T-cell (primary cell): ENCODE measurements at regions not wholly inside any gene's neighbourhood (a gene's known extent, or its start where the extent isn't known, plus 50 kb on each side); places are given as distances from the start of the nearest gene placed in this dataset.
"Not testable (repeated sequence)": the region's sequence is repeated elsewhere in the genome, so short reads cannot be mapped to it uniquely, and the experiment has no call there.

Experiments
- ATAC-seq, 4 experiments: fragments of 200-7000 bp in 3 of 4; fragments of 150-1000 bp in 1 of 4; cut with Tn5 transposase; replicated peaks in 1 of 4; 1 replicate in 3 of 4; 2 replicates in 1 of 4; pipeline ENCODE4 v1.10.0; 2021; ENCODE audit warnings: moderate library complexity in 3 of 4, mild to moderate bottlenecking in 2 of 4, moderate number of reproducible peaks in 1 of 4
- CTCF ChIA-PET, 2 donors: fragments of 300-600 bp; sonication (Branson Sonifier 250); formaldehyde crosslinking; loops; one replicate each; lab custom pipeline; 2022; ENCODE audit warnings: antibody characterized with exemption in 2 of 2; lab: Charles Lee
- POLR2A ChIA-PET, 2 donors: fragments of 300-600 bp; sonication (Branson Sonifier 250); formaldehyde crosslinking; loops; one replicate each; lab custom pipeline; 2022; ENCODE audit warnings: antibody characterized with exemption in 2 of 2; lab: Charles Lee
- DNase-seq, 35 experiments: peaks; one replicate each; pipeline versions ENCODE4 v3.0.0 to v3.0.0-alpha.2; 2013 to 2023
- H3K27ac ChIP-seq: one replicate; pipeline ENCODE4 v1.5.1; 2013; ENCODE audit warnings: low read length
- H3K27me3 ChIP-seq, 2 experiments: replicated peaks in 1 of 2; 1 replicate in 1 of 2; 2 replicates in 1 of 2; pipeline versions ENCODE4 v1.6.1 to v1.7.0; 2013; ENCODE audit warnings: low read length in 1 of 2, mixed read lengths in 1 of 2; ENCODE audit not compliant: control insufficient read depth in 2 of 2, insufficient read depth in 2 of 2; ENCODE audit errors: extremely low read depth in 1 of 2
- H3K36me3 ChIP-seq, 2 donors: 1 replicate in 1 of 2; 2 replicates in 1 of 2; pipeline versions ENCODE4 v1.6.1 to v1.7.0; 2013; ENCODE audit warnings: low read length in 1 of 2; ENCODE audit not compliant: control insufficient read depth in 2 of 2, insufficient read depth in 1 of 2; ENCODE audit errors: extremely low read depth in 1 of 2
- H3K4me1 ChIP-seq, 2 experiments: 1 replicate in 1 of 2; 2 replicates in 1 of 2; pipeline versions ENCODE4 v1.6.1 to v1.7.0; 2013; ENCODE audit warnings: low read length in 2 of 2, mixed read lengths in 1 of 2; ENCODE audit not compliant: insufficient read depth in 2 of 2, control insufficient read depth in 1 of 2; ENCODE audit errors: extremely low read depth in 1 of 2
- H3K4me3 ChIP-seq, 2 donors: 1 replicate in 1 of 2; 2 replicates in 1 of 2; pipeline versions ENCODE4 v1.5.1 to v1.7.0; 2013; ENCODE audit warnings: mild to moderate bottlenecking in 2 of 2, low read length in 1 of 2, moderate library complexity in 1 of 2; ENCODE audit not compliant: control insufficient read depth in 1 of 2; ENCODE audit errors: extremely low read depth in 1 of 2
- H3K9me3 ChIP-seq: 2 replicates; pipeline ENCODE4 v1.7.0; 2013
- H3K27ac Mint-ChIP-seq, 2 donors: one replicate each; pipeline ENCODE4 v1.8.0; 2020 to 2021; ENCODE audit warnings: mild to moderate bottlenecking in 2 of 2, mixed read lengths in 2 of 2
- H3K27me3 Mint-ChIP-seq, 2 donors: one replicate each; pipeline ENCODE4 v1.8.0; 2021 to 2022; ENCODE audit warnings: mixed read lengths in 2 of 2
- H3K36me3 Mint-ChIP-seq: one replicate; pipeline ENCODE4 v1.8.0; 2021; ENCODE audit warnings: mixed read lengths
- H3K4me1 Mint-ChIP-seq, 3 donors: one replicate each; pipeline ENCODE4 v1.8.0; 2020 to 2022; ENCODE audit warnings: mixed read lengths in 3 of 3, mild to moderate bottlenecking in 1 of 3
- H3K4me3 Mint-ChIP-seq, 3 donors: one replicate each; pipeline ENCODE4 v1.8.0; 2020 to 2022; ENCODE audit warnings: mild to moderate bottlenecking in 3 of 3, mixed read lengths in 3 of 3, moderate library complexity in 3 of 3
- H3K9me3 Mint-ChIP-seq, 3 donors: one replicate each; pipeline ENCODE4 v1.8.0; 2020 to 2022; ENCODE audit warnings: mixed read lengths in 3 of 3
- WGBS: methylation state at CpG from one replicate; pipeline ENCODE4 v1.1.5; 2013; ENCODE audit warnings: missing lambda C conversion rate; ENCODE audit not compliant: insufficient coverage; 5-methylcytosine and 5-hydroxymethylcytosine counted together

DNA sequence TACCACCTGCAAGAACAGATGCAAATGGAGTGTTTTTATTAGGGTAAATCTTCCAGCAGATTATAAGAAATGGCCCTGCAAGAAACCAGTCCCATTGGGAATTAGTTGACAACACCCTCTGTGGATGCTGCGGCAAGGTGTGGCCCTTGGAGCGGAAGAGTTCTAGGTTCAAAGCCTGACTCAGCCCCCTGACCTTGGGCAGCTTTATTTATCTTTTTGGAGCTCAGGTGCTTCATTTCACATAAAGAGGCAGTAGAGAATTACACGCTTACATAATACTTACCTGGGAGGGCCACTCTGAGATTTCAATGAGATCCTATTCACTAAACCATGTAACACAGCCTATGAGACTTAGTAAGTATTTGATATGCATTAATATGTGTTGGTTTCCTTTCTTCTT, 318.2 kb upstream of the SOX9 start:
- Mint-ChIP-seq H3K4me3 (no peak overlapping the region), H3K36me3 (no peaks in the 10 kb centered on the region), H3K27me3 (no peaks in the 10 kb centered on the region), H3K9me3 (peaks cover 0 to 4% (median 3%) of the 10 kb centered on the region in 3 donors), H3K27ac (no peak overlapping the region), H3K4me1 (no peaks in the 10 kb centered on the region)
- ATAC-seq (no peak), DNase-seq (no peak)
- CTCF ChIA-PET: no interaction called here
- H3K27me3 ChIP-seq: no peaks in the 10 kb centered on the region
- no peak overlapping the region for H3K4me3 ChIP-seq
- WGBS: 100% methylated on average over 2 of the region's 3 CpGs
- H3K9me3 ChIP-seq: no peaks in the 10 kb centered on the region
- no peaks in the 10 kb centered on the region for H3K36me3 ChIP-seq
- H3K27ac ChIP-seq: no peak overlapping the region
- POLR2A ChIA-PET: no interaction called here
- H3K4me1 ChIP-seq: no peaks in the 10 kb centered on the region

DNA sequence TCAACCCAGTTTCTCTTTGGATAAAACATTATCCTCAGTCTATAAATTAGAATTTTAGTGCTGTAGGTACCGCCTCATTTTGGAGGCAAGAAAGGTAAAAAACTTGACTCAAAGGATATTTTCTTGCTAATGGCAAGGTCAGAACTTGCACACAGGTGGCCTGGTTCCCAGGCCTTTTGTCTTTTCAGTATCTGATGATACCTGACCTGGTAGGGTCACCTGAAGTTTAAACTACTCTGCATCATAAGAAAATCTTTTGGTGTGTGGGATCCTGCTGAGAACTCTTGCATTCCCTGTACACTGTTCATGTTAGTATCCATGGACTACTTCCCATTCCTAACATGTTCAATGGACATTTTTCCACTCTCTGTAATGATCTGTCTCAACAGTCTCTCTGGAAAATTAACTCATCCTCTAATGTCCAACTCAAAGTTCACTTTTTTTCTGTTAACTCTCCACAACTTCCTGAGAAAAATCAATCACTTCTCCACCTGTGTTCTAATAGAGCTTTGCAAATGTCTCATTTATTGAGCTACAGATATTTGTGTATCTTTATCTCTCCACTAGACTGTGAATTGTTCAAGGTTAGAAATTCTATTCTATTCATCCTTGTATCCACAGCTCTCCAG, 317.1 kb upstream of the SOX9 start:
- Histone ChIP-seq H3K4me1 (no peaks in the 10 kb centered on the region), H3K27ac (no peak overlapping the region), H3K9me3 (no peaks in the 10 kb centered on the region), H3K4me3 (no peak overlapping the region), H3K27me3 (no peaks in the 10 kb centered on the region), H3K36me3 (no peaks in the 10 kb centered on the region)
- no CpG with 5 or more reads among the region's 1 CpG for WGBS
- Mint-ChIP-seq H3K27ac (no peak overlapping the region), H3K4me1 (no peaks in the 10 kb centered on the region), H3K36me3 (no peaks in the 10 kb centered on the region), H3K9me3 (peaks cover 0 to 4% (median 4%) of the 10 kb centered on the region in 3 donors), H3K4me3 (no peak overlapping the region), H3K27me3 (peaks cover 0 to 2% of the 10 kb centered on the region in 2 donors)
- ATAC-seq (no peak), DNase-seq (no peak)
- ChIA-PET POLR2A (no interaction called here), CTCF (no interaction called here)

DNA sequence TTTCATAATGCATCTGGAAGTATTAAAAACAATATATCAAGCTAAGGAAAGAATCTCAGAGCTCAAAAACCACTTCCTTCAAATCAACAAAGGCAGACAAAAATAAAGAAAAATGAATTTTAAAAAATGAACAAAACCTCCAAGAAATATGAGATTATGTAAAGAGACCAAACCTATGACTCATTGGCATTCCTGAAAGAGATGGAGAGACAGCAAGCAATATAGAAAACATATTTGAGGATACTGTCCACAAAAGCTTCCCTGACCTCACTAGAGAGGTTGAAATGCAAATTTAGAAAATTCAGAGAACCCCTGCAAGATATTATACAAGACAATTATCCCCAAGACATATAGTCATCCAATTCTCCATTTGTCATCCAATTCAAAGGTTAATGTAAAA, 311.3 kb upstream of the SOX9 start:
- H3K4me1 ChIP-seq: no peaks in the 10 kb centered on the region
- H3K36me3 Mint-ChIP-seq: no peaks in the 10 kb centered on the region

DNA sequence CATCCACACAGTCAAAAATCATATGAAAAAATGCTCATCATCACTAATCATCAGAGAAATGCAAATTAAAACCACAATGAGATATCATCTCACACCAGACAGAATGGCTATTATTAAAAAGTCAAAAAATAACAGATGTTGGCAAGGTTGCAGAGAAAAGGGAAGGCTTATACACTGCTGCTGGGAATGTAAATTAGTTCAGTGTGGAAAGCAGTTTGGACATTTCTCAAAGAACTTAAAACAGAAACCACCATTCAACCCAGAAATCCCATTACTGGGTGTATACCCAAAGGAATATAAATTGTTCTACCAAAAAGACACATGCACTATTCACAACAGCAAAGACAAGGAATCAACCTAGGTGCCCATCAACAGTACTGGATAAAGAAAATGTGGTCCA, 307.0 kb upstream of the SOX9 start:
- CTCF ChIA-PET, H3K36me3 ChIP-seq, H3K4me1 ChIP-seq, H3K27ac ChIP-seq, DNase-seq, H3K27me3 ChIP-seq, H3K4me3 ChIP-seq, POLR2A ChIA-PET, H3K4me1 Mint-ChIP-seq, ATAC-seq, H3K9me3 ChIP-seq, H3K27me3 Mint-ChIP-seq, H3K27ac Mint-ChIP-seq, H3K36me3 Mint-ChIP-seq, H3K4me3 Mint-ChIP-seq: not testable (repeated sequence)
- peaks cover 8 to 12% (median 11%) of the 10 kb centered on the region in 3 donors for H3K9me3 Mint-ChIP-seq

More for the DNA sequence above, 311.3 kb upstream of the SOX9 start:
- Mint-ChIP-seq H3K27ac (no peak overlapping the region), H3K4me3 (no peak overlapping the region), H3K9me3 (peaks cover 5 to 13% (median 13%) of the 10 kb centered on the region in 3 donors), H3K4me1 (no peaks in the 10 kb centered on the region), H3K27me3 (peaks cover 0 to 2% of the 10 kb centered on the region in 2 donors)
- Histone ChIP-seq H3K27me3 (no peaks in the 10 kb centered on the region), H3K36me3 (no peaks in the 10 kb centered on the region), H3K27ac (no peak overlapping the region), H3K9me3 (no peaks in the 10 kb centered on the region), H3K4me3 (no peak overlapping the region)
- ATAC-seq (no peak), DNase-seq (no peak)
- ChIA-PET POLR2A (no interaction called here), CTCF (no interaction called here)

DNA sequence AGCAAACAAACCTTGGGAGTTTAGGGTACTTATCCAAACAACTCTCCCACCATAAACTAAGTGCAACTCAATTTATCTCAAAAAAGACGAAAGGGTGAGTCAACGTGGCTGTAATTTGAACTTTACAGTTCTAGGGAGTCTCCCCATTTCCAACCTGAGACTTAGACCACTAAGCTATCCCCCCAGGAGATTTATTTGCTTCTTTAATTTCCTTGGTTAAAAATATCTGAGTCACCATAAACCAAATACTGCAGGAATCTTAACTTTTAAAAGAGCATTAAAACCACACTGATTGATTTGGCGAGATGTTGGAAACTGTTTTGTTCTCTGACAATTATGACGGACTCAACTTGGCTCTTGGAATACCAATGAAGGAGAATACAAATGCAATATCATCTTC, 299.3 kb upstream of the SOX9 start:
- H3K27ac Mint-ChIP-seq: no peak overlapping the region
- Histone ChIP-seq H3K27me3 (no peaks in the 10 kb centered on the region), H3K27ac (no peak overlapping the region), H3K36me3 (no peaks in the 10 kb centered on the region), H3K4me1 (no peaks in the 10 kb centered on the region), H3K4me3 (no peak overlapping the region), H3K9me3 (no peaks in the 10 kb centered on the region)
- POLR2A ChIA-PET: no interaction called here
- H3K4me3 Mint-ChIP-seq: no peak overlapping the region
- WGBS: no CpG with 5 or more reads among the region's 4 CpGs
- CTCF ChIA-PET: no interaction called here
- H3K4me1 Mint-ChIP-seq: no peaks in the 10 kb centered on the region
- peaks cover 3 to 4% (median 3%) of the 10 kb centered on the region in 3 donors for H3K9me3 Mint-ChIP-seq
- DNase-seq (no peak), ATAC-seq (no peak)
- H3K36me3 Mint-ChIP-seq: no peaks in the 10 kb centered on the region
- H3K27me3 Mint-ChIP-seq: no peaks in the 10 kb centered on the region

DNA sequence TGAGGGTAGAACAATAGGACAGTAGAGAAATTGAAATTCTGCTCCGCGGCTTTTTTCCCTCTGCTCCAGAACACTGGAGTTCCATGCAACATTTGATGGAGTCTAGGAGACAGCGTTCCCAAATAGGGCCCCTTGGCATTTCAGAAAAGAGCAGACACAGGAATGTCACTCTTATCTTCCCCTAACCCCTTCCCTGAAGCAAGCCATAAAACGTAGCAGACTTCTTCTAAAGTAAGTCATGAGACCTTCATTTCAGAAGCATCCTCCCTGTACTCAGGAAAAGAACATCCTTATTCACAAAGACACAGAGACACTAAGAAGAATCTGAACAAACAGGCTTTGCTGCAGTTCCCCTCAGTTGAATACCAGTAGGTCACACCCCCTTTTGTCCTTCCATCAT, 296.1 kb upstream of the SOX9 start:
- Histone ChIP-seq H3K36me3 (no peaks in the 10 kb centered on the region), H3K27ac (no peak overlapping the region), H3K9me3 (no peaks in the 10 kb centered on the region), H3K4me1 (no peaks in the 10 kb centered on the region), H3K27me3 (no peaks in the 10 kb centered on the region), H3K4me3 (no peak overlapping the region)
- Mint-ChIP-seq H3K4me3 (no peak overlapping the region), H3K9me3 (peaks cover 0 to 1% (median 0%) of the 10 kb centered on the region in 3 donors), H3K27ac (no peak overlapping the region), H3K36me3 (no peaks in the 10 kb centered on the region), H3K4me1 (no peaks in the 10 kb centered on the region), H3K27me3 (no peaks in the 10 kb centered on the region)
- ChIA-PET CTCF (no interaction called here), POLR2A (no interaction called here)
- WGBS: 58% methylated on average over 4 of the region's 4 CpGs
- no peak for ATAC-seq
- DNase-seq: no peak

DNA sequence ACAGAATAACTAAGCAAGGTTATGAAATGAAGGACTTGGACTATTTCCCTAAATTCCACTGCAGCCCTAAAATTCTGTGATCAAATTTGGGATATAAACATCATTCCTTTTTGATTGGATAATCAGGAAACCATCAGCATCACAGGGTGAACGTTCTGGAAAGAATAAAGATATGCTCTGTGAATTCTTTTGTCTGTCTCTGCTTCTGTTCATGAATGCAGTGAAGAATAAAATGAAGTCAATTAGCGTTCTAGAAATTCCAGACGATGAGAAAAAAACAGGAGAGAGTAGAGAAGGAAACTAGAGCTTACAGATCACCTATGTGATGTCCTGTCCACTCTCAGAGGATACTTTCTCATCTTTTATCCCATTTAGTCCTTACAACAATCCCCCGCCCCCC, 295.1 kb upstream of the SOX9 start:
- Histone ChIP-seq H3K9me3 (no peaks in the 10 kb centered on the region), H3K27ac (no peak overlapping the region), H3K27me3 (no peaks in the 10 kb centered on the region), H3K4me3 (no peak overlapping the region), H3K4me1 (no peaks in the 10 kb centered on the region), H3K36me3 (no peaks in the 10 kb centered on the region)
- WGBS: 29% methylated on average over 1 of the region's 4 CpGs
- H3K27me3 Mint-ChIP-seq: peaks cover under 1 to 3% of the 10 kb centered on the region in 2 donors
- CTCF ChIA-PET: no interaction called here
- no peaks in the 10 kb centered on the region for H3K4me1 Mint-ChIP-seq
- ATAC-seq (no peak), DNase-seq (no peak)
- no peaks in the 10 kb centered on the region for H3K36me3 Mint-ChIP-seq
- no peak overlapping the region for H3K4me3 Mint-ChIP-seq
- H3K9me3 Mint-ChIP-seq: peaks cover 0 to 1% (median 0%) of the 10 kb centered on the region in 3 donors
- no peak overlapping the region for H3K27ac Mint-ChIP-seq
- POLR2A ChIA-PET: no interaction called here
